IPS DF 19.7 (cell line): ENCODE measurements at regions not wholly inside any gene's neighbourhood (a gene's known extent, or its start where the extent isn't known, plus 50 kb on each side); places are given as distances from the start of the nearest gene placed in this dataset.

Experiments
- DNase-seq: peaks from one replicate; pipeline ENCODE4 v3.0.0-alpha.2; 2013; ENCODE audit warnings: low read depth, low spot score

DNA sequence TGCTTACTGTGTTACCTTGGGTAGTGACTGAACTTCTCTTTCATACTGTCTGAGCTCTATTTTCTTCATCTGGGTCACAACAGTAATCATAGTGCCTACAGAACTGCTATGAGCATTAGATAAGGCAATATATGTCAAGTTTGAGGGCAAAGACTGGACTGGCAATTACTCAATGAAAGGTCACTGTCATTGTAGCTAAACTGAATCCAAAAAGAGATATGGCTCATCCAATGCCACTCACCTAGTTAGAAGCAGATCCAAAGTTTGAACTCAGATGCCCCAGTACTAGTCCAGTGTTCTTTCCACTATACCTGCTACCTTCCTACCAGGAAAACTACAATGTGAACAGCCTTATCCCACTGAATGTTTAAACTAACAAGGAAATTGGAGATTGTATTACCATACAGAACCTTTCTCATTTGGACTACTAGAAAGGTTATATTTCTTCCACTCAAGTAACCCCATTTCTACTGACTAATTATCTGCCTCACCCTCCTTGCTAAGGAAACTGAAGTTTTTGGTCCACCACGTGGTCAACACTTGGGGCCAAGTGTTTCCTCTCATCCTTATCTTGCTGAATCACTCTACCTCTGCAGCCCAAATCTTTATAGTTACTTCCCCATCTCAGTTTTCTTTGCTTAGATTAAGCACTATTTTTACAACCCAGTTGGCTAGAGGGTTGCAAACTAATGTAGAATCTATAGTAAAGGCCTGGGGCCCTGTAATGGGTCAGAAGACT, 202.3 kb upstream of the LPP start:
- no peak for DNase-seq

DNA sequence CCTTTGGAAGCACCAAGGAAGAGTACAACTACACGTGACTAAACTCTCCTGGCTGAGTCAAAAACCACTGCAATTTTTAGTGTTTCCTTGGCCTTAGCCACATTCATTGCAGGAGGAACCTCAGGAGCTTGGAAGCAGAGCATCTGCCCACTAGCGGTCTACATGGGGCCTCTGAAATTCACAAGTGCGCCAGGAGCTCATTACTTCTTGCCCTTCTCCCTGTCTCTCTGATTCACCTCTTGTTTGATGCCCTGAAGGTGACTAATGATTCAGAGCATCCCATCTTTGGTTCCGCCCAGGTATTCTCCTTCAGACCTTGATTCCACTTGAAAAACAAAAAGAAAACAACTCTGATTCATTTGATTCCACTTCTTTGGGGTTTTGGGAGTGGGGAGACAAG, 201.1 kb upstream of the LPP start:
- no peak for DNase-seq

DNA sequence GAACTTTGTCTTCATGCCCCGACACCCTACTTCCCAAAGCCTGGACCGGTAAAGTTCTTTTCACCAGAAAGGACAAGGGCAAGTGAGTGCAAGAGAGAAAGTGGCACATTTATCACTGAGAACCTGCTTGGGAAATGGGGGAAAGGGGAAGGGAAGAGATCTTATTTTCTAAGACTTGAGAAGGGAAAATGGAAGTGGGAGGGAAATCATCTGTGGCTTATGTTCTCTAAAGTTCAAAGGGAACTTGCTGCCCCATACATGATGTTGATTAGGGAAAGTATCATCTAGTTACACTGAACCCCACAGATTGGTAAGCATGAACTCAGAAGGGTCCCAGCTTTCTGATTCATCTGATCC, 199.5 kb upstream of the LPP start:
- no peak for DNase-seq

DNA sequence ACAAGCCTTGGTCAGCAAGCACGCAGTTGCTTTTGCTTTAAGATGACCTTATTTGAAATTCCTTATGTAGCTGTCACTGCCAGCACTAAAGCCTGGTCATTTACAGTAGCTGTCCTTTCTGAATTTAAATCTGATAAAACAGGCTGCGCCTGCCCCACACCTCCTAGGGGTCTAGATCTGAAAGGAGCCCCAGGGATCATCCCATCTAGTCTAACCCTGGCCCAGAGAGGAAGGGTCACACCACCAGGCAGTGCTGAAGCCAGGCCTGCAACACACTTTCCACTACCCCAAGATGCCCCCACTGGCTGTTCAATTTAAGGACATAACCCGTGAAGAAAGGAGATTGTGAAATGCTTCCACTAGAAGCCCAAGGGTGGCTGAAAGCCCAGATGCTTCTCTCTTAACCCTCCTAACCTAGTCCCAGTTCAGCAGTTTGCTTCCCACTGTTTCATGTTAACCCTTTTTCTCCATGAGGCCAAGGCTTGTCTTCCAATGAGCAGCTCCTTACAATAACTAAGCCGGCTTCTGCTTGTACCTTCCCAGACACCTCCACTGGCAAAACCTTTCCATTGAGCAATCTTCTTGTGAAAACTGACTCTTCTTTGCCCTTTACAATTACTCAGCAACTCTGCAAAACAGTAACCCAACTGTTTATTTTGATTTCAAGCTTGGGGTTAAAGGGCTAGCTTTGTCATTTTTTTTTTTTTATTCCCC, 198.9 kb upstream of the LPP start:
- no peak for DNase-seq

DNA sequence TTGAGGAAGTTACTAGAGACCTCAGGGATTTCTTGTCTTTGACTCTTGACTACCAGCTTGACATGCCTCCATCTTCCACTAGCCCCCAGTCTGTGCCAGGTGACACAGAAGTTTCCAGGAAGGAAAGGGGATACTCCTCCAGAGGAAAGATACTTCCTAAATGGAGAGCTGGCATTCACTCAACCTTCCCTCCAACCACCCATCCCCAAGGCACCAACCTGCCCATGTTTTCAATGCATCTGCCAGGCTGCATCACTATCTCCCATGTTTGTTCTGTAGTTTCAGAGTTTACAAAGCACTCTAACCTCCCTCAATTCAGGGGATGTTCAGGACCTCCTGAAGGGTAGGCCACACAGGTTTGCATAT, 198.4 kb upstream of the LPP start:
- no peak for DNase-seq

DNA sequence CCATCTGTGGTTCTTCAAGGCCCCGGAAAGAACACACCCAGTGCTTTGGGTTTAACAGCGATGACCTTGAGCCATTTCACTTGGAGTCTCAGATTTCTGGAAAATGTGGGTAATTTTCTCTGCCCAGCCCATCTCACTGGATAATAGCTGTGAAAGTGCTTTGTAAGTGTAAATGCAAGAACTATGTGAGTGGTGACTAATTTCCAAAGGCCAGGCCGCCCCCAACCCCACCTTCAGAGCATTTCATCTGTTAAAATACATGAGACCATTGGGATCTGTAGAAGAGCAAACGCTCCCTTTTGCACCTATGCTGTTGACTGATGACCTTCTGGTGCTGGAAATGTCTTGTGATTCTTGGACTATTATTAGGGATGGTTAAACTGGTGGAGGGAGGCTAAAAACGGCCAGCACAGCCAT, 196.8 kb upstream of the LPP start:
- no peak for DNase-seq

DNA sequence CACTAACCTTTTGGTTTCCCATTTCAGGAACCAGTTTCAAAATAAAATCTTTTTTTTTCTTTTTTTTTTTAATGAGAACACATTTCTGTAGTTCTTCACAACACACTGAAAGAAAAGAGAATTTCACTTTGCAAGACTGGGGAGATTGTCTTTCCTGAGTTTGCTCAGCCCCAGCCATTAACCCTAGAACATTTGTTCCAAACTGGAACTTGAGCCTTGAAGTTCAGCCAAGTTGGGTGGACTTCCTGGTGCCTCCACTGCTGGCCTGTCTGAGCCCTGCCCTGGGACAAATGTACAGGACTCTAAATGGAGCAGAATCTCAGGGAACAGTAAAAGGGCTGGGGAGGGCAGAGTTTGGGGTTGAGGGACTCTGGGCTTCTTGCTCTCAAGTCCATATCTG, 196.4 kb upstream of the LPP start:
- DNase-seq, result no peak

DNA sequence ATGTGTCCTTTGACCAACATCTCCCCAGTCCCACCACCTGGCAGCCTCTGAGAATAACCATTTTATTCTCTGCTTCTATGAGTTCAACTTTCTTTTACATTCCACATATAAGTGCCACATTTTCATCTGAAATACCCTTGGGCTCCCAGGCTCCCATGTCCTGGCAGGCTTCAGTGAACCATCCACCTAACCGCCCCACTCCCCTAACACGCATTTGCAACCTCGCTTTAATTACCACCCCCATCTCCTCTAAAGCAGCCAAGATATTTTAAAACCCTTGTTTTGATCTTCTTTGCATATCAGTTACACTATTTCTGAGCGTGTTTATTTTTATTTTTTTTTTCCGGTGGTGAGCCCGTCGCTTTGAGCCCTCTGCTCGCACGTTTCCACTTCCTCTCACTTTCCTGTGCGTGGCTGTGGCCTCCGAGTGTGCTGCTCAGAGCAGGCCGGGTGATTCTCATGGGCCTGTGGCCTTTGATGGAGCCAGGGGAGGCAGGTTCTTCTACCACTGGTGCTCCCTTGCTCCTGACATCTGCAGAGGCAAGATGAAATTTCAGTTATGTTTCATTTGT, 195.4 kb upstream of the LPP start:
- no peak for DNase-seq

DNA sequence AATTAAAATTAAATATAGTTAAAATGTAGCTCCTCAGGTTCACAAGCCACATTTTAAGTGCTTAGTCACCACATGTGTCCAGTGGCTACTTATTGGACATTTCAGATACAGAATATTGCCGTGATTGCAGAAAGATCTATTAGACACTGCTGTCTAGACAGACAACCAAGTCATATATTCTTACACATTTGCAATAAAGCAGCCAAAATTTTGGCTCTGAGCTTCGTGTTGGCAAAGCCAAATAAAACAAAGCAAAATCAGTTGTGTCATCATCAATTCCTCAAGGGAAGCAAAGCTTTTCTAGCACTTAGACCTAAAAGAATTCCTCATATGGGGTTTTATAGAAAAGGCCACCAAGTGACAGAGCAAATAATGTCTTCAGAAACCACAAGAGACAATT, 193.1 kb upstream of the LPP start:
- no peak for DNase-seq

DNA sequence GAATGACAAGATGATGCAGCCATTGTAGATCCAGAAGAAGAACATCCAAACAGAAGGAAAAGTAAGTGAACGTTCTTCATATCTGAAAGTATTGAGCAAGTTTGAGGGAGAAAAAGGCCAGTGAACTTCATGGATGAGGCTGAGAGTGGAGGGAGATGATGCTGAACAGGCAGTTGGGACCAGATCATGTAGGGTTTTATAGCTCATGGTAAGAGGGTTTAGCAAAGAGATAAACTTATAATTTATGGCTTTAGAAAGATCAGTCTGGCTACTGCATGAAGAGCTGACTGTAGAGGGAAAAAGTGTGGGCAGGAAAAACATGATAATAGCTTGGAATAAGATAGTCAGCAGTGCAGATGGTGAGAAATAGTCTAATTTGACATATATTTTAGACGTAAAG, 192.6 kb upstream of the LPP start:
- DNase-seq, result no peak

DNA sequence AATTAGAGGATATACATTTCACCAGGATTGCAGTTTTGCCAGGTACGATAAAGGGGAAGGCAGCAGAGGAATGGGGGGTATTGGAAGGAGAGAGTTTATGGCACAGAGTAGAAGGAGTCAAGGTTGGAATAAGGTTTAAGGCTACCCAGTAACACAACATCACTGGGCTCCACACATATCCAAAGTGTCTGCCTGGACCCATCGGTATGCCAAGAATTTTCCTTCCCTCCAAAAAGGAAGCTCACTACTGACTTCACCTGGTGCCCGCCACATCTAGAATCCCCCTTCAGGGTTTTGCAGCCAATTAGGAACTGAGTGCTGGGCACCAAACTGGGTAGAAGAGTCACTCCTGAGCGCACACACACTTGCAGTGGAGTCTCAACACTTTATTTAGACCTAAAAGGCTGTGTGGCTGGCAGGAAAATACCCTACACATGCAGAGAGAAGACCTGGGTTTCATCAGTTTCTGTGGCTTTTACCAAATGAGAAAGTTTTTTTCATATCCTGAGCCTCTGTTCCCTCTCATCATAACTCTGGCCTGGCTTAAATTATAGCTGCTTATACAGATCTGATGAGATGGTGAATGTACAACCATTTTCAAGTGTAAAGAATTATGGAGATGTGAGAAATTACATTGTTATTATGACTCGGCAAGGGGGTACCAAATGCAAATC, 190.8 kb upstream of the LPP start:
- no peak for DNase-seq

DNA sequence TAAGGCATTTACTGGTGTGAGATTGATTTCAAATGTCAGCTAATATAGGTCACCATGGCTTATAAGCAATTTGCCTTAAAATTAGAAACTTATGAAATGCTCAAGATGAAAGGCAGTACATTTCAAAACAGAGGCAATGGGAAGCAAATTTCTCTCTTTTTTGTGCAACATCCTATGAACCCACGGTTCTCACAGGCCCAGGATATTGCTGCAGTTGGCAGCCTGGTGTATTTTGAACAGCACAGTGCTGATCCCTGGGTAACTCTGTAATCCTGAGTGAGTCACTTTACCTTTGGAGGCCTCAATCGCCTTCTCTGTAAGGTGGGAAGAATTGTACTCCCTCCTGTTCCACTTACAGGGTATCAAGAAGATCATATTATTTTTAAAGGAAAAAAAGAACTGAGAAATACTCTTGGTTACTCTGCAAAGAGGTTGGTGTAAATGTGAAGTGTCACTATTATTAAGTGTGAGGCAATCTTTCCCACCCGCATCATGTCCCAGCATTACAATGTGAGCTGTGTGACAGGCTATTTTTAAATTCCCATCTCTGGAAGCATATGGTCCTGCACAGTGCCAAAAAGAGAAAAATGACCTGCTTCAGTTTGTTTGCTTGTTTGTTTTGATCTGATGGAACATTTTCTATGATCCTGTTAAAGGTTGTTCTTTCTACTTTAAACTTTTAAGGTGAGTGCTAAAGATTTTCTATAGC, 190.1 kb upstream of the LPP start:
- no peak for DNase-seq

DNA sequence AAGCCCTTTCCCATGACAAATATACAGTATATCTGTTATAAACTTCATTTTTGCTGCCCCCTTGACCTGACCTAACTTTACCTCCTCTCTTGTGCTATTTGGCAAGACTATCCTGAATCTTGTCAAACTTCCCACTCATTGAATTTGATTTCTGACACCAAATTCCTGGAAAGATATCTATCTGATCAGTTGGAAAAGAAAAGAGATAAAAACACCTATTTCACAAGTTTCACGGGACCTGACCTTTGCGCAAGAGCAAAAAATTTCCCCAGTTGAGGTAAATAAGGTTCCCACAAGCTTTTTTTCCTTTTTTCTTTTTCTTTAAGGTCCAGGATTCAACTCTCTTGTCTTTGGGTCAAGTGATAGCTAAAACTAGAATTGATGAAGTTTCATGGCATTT, 189.2 kb upstream of the LPP start:
- DNase-seq, result no peak

DNA sequence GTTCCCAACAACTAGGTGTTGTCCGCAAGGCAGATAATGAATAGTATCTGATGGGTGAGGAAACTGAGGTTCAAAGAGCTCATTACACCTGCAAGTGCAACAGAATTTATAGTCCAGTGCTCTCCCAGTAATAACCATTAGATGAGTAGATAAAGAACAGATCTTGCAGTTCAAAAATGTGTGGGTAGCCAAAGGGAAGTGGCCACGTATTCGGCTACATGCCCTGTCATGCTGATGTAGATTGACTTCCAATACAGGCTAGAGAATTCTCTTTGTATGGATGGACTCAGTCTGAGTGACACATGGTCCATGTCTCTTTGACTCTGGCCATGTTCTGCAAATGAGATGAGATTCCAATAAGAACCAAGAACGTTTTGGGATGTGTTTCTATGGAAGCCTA, 187.9 kb upstream of the LPP start:
- no peak for DNase-seq

DNA sequence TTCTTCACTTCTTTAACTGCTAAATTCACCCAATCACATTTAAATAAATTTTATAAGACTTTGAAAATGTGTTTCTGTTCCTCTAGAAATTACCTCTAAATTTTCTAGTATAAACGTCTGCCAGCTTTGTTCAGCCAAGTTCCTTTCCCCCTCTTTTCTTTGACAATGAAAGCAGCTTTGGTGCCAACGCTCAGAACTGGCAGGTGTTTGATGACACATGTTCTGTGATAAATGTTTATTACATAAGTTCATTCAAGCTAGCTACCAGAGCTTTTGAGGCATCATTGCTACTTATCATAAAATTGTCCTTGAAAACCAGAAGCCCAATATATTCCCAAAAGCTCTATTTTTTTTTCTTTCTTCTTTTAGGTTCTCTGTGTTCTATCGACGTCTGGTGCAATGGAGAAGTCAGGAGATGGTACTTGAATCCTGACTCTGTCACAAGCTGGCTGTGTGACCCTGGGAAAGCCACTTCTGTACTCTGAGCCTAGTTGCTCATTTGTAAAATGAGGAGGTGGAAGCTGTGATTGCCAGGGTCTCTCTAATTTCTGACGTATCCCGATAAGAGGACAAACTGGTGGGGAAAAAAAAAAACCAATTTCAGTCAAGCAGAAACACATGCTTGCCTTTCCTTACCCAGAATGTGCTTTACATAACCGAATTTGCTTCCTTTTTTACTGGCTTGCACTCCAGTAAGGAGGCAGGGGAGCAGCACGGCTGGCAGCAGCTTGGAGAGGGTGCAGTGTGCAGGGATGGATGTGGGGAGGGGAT, 187.1 kb upstream of the LPP start:
- DNase-seq, result no peak

DNA sequence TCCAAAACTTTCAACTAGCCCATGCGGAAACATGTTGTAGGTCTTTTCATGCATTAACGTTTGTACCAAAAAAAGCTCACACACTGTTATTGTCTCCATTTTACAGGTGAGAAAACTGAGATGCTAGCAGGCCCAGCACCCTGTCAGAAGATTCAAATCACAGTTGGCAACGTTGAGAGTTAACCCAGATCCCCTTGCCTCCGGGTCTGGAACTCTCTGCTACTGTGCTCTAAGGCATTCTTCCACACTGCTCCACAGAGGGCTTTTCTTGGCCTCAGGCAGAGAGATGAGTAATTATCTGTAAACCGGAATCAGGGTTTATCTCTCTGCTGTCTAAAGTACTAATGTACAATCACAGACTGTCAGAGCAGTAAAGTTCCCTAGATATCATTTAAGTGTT, 186.0 kb upstream of the LPP start:
- no peak for DNase-seq

DNA sequence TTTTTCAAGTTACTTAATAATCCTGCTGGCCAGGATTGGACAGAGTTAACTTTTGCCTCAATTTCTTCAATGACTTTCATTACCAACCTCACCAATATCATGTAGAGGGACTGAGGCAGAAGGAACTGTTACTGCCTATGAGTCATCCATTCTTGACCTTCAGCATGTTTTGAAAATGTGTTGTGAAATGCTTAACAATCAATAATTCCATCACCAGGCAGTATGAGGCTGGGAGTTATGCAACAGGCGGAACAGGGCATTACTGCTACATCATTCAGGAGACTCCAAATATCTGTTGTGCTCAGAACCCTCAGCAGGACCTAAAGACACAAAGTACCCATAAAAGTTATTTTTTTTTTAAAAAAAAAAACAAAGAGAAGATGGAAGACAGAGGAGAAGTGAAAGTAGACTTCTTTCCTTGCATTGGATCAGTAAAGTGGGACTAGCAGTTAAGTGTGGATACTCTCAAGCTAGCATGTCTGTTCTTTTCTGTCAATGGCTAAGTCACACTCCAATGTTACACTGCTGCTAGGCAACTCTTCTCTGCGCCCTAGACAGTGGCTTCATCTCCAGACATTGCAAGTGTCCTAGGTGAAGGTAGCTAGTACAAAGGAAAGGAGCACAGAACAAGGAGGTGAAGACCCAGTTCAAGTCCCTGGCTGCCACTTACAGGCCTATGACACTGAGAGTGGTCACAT, 184.9 kb upstream of the LPP start:
- DNase-seq, result no peak

DNA sequence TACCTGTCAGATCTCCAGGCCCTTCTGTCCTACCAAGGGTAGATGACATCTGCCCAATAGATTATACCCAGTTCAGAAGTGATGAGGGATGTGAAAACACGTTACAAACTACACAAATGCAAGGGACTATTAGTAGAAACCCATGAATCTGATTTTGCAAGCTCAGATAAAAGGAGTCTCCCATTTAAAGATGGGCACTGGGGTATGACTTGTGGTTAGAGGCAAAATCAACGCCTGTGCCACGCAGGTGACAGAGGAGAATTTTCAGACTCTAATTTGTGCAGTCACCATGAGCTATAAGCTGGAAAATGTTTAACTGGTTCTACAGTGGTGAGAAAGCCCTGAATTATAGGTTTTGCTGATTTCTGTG, 184.4 kb upstream of the LPP start:
- no peak for DNase-seq

DNA sequence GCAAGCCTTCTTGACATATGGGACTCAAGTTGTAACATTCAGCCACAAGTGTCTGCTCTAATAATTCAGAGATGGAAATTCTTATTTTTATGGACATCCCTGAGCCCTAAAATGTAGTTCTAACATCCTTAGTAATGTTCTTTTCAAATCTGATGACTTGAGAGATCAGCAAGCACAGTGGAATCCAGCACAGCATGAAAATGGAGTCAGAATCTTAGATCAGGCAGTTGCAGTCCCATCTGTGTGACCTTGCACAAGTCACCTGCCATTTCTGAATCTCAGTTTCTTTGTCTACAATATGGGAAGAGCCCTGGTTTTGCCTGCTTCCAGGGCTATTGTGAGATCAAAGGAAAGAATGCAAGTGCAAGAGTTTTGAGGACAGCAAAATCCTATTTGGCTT, 183.9 kb upstream of the LPP start:
- no peak for DNase-seq

DNA sequence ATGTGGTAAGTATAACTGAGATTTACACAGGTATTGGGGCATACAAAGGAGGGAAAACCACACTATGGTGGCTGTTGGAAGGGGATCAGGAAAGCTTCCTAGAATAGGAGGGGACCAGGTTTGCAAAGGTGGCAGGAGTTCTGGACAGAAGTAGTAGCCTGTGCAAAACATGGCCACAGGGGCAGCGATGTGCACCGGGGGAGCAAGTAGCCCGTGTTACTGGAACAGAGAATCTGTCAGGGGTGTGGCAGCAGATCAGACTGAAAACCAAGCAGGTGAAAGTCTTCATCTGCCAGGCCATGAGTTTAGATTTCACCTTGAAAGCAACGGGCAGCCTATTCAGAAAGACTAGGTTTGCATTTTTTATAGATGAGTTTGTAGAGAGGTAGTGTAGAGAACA, 182.3 kb upstream of the LPP start:
- DNase-seq, result no peak

DNA sequence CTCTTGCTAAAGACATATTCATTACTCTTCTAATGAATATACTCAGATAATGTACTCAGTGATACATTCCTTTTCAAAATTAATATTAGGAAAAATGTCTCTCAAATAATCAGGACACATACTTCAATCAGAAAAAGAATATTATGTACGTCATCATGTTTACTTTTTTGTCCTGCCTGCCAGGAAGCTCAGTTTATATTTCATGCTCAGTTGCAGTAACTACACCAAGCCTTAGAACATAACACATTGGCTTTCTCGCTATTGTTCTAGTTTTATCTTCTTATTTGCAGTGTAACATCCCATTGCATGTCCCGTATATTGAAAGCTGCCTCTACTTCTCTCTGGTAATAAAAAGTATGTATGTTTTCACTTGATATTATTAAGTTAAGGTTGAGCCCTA, 181.5 kb upstream of the LPP start:
- DNase-seq, result no peak
